Testis (tissue), 2 donors: ENCODE measurements at regions not wholly inside any gene's neighbourhood (a gene's known extent, or its start where the extent isn't known, plus 50 kb on each side); places are given as distances from the start of the nearest gene placed in this dataset.

Experiments
- CTCF ChIP-seq, 3 experiments: fragments of 450-650 bp in 2 of 3; fragments of 200-600 bp in 1 of 3; sonication (generic) in 1 of 3; IDR thresholded peaks; one replicate each; pipeline ENCODE4 v1.5.1; 2016 to 2019; ENCODE audit warnings: antibody characterized with exemption in 3 of 3, mild to moderate bottlenecking in 2 of 3, moderate library complexity in 1 of 3
- POLR2A ChIP-seq: fragments of 450-650 bp; IDR thresholded peaks from one replicate; pipeline ENCODE4 v1.6.1; 2017; ENCODE audit warnings: antibody characterized with exemption, mild to moderate bottlenecking, moderate library complexity

DNA sequence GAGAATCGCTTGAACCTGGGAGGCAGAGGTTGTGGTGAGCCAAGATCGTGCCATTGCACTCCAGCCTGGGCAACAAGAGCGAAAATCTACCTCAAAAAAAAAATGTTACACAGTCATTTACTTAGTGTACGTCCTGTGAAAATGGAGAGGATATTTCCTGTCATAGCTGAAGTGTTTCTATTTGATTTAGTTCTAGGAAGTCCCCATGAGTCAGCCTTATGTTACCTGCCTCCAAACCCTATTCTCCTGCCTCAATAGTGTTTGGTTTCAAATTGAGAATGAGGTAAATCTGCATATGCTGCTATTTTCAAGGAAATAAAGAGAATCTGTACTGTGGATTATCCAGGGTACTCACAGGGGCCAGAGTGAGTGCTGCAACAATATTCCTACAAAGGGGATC, 1284.5 kb upstream of the AUTS2 start:
- TF ChIP-seq CTCF (IDR thresholded peaks at IDR 0.05) (no peak), POLR2A (no peak)
